ENCODE measurements at regions not wholly inside any gene's neighbourhood (a gene's known extent, or its start where the extent isn't known, plus 50 kb on each side); places are given as distances from the start of the nearest gene placed in this dataset.

DNA sequence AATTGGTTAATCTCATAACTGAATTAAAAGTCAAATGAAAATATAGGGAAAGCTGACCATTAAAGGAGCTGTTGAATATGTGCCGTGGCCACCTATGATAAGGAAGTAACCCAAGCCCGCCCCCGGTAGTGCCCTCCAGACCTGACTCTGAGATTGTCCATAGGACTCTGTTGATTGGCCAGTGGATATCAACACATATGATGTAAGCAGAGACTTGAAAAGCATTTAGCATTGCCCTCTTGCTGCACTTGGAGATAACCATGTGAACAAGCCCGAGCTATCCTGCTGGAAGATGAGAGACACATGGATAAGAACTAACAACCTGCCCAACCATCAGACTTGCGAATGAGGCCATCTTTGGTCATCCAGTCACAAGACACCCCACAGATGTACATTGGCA lies 83.2 kb downstream of the LINC00237 start:
- TF ChIP-seq ZBTB10 (CRISPR knock-in tag; IDR thresholded peaks at IDR 0.05; ENCODE audit: borderline replicate concordance): no peak
- TF ChIP-seq USF2 (IDR thresholded peaks at IDR 0.05; ENCODE audit: low read depth, low read length): no peak
- TF ChIP-seq USF2 (CRISPR knock-in tag; IDR thresholded peaks at IDR 0.05; ENCODE audit: borderline replicate concordance): no peak
- no peak for TF ChIP-seq ZBTB1 (CRISPR knock-in tag; IDR thresholded peaks at IDR 0.05; ENCODE audit: borderline replicate concordance)
- no peak for TF ChIP-seq CTCF (CRISPR knock-in tag; IDR thresholded peaks at IDR 0.05)
- TF ChIP-seq SOX6 (IDR thresholded peaks at IDR 0.05): no peak
- no peak for TF ChIP-seq SOX6 (CRISPR knock-in tag; IDR thresholded peaks at IDR 0.05)
- no peak for TF ChIP-seq HHEX (CRISPR knock-in tag; IDR thresholded peaks at IDR 0.05)
- TF ChIP-seq KAT7 (CRISPR knock-in tag; IDR thresholded peaks at IDR 0.05; ENCODE audit: borderline replicate concordance): no peak
